Astrocyte (in vitro differentiated cells and primary cell): ENCODE measurements at regions not wholly inside any gene's neighbourhood (a gene's known extent, or its start where the extent isn't known, plus 50 kb on each side); places are given as distances from the start of the nearest gene placed in this dataset.

Experiments
- DNase-seq: peaks from one replicate; pipeline ENCODE4 v3.0.0-alpha.2; 2010; ENCODE audit warnings: low read depth
- FAIRE-seq: peaks from 2 replicates; lab custom pipeline; 2011; peaks lifted over from hg19 to GRCh38; lab: Jason Lieb, UNC
- H2AFZ ChIP-seq: 2 replicates; pipeline ENCODE4 v1.6.0; 2012; ENCODE audit warnings: low read depth, low read length, inconsistent platforms
- H3K27ac ChIP-seq: 2 replicates; pipeline ENCODE4 v1.5.1; 2011; ENCODE audit warnings: low read depth, low read length, inconsistent platforms
- H3K27me3 ChIP-seq: 2 replicates; pipeline ENCODE4 v1.6.0; 2011; ENCODE audit warnings: low read length, inconsistent platforms; ENCODE audit not compliant: insufficient read depth
- H3K36me3 ChIP-seq: 2 replicates; pipeline ENCODE4 v1.5.1; 2011; ENCODE audit warnings: low read length, inconsistent platforms; ENCODE audit not compliant: insufficient read depth
- H3K4me1 ChIP-seq: 2 replicates; pipeline ENCODE4 v1.5.1; 2011; ENCODE audit warnings: low read length, inconsistent platforms; ENCODE audit not compliant: insufficient read depth
- H3K4me2 ChIP-seq: 2 replicates; pipeline ENCODE4 v1.6.0; 2012; ENCODE audit warnings: low read length, inconsistent platforms
- H3K4me3 ChIP-seq: 2 replicates; pipeline ENCODE4 v1.5.1; 2011; ENCODE audit warnings: low read depth, mild to moderate bottlenecking, low read length, inconsistent platforms; ENCODE audit not compliant: insufficient read depth
- H3K79me2 ChIP-seq: 2 replicates; pipeline ENCODE4 v1.6.0; 2012; ENCODE audit warnings: mild to moderate bottlenecking, low read length, inconsistent platforms; ENCODE audit not compliant: insufficient read depth
- H3K9ac ChIP-seq: 2 replicates; pipeline ENCODE4 v1.6.0; 2012; ENCODE audit warnings: mild to moderate bottlenecking, low read length, inconsistent platforms
- H3K9me3 ChIP-seq: 2 replicates; pipeline ENCODE4 v1.5.1; 2012; ENCODE audit warnings: low read depth, mild to moderate bottlenecking, low read length, inconsistent platforms; ENCODE audit not compliant: insufficient read depth
- H4K20me1 ChIP-seq: 2 replicates; pipeline ENCODE4 v1.6.0; 2012; ENCODE audit warnings: low read length, inconsistent platforms; ENCODE audit not compliant: insufficient read depth
- H3K27ac Mint-ChIP-seq: one replicate; pipeline ENCODE4 v1.8.0; 2021; ENCODE audit warnings: mild to moderate bottlenecking, mixed read lengths; ENCODE audit not compliant: unreplicated experiment
- H3K27me3 Mint-ChIP-seq: one replicate; pipeline ENCODE4 v1.8.0; 2021; ENCODE audit warnings: low read depth, mixed read lengths; ENCODE audit not compliant: unreplicated experiment
- H3K36me3 Mint-ChIP-seq: one replicate; pipeline ENCODE4 v1.8.0; 2021; ENCODE audit warnings: low read depth, mixed read lengths; ENCODE audit not compliant: unreplicated experiment
- H3K4me1 Mint-ChIP-seq: one replicate; pipeline ENCODE4 v1.8.0; 2021; ENCODE audit warnings: low read depth, mixed read lengths; ENCODE audit not compliant: unreplicated experiment
- H3K4me3 Mint-ChIP-seq: one replicate; pipeline ENCODE4 v1.8.0; 2021; ENCODE audit warnings: mild to moderate bottlenecking, moderate library complexity, mixed read lengths; ENCODE audit not compliant: unreplicated experiment
- H3K9me3 Mint-ChIP-seq: one replicate; pipeline ENCODE4 v1.8.0; 2021; ENCODE audit warnings: mild to moderate bottlenecking, mixed read lengths; ENCODE audit not compliant: unreplicated experiment
- EZH2 ChIP-seq: IDR thresholded peaks from 2 replicates; pipeline ENCODE4 v1.6.1; 2012; ENCODE audit warnings: mild to moderate bottlenecking, low read length, inconsistent platforms; ENCODE audit not compliant: insufficient read depth
- TF ChIP-seq, protein P1 (sequence below): IDR thresholded peaks from 2 replicates; pipeline ENCODE4 v1.5.1; 2011; ENCODE audit warnings: low read depth, mild to moderate bottlenecking, inconsistent platforms, low read length, moderate library complexity; ENCODE audit not compliant: insufficient read depth

DNA sequence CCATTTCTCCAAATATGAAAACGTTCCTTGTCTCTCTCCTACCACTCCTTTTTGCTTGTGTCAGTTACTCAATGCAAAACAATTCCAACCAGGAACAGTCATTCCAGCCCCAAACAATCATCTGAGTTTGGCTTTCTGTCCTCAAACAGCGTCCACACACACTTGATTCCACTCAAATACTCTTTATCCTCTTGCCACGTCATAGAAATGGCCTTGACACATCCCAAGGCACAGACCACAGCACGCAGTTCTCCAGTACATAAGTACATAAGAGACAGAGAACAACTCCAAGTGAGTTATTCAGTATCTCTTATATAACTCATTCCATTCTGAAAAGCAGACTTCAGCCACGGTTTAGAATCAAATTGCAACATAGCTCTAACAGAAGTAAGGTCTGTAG lies 299.2 kb downstream of the RPS29 start:
- Histone ChIP-seq H3K36me3 (no peaks in the 10 kb centered on the region), H3K9me3 (no peaks in the 10 kb centered on the region), H3K4me1 (no peaks in the 10 kb centered on the region), H3K9ac (no peak overlapping the region), H2AFZ (no peak overlapping the region), H4K20me1 (no peaks in the 10 kb centered on the region), H3K27me3 (no peaks in the 10 kb centered on the region), H3K79me2 (no peaks in the 10 kb centered on the region), H3K4me2 (no peak overlapping the region), H3K27ac (no peak overlapping the region), H3K4me3 (no peak overlapping the region)
- Mint-ChIP-seq H3K4me1 (no peaks in the 10 kb centered on the region), H3K27me3 (peaks cover 4% of the 10 kb centered on the region), H3K9me3 (no peaks in the 10 kb centered on the region), H3K27ac (no peak overlapping the region), H3K36me3 (no peaks in the 10 kb centered on the region), H3K4me3 (no peak overlapping the region)
- peak; percentile 68 for DNase-seq
- no peak for TF ChIP-seq EZH2
- TF ChIP-seq, protein P1, sequence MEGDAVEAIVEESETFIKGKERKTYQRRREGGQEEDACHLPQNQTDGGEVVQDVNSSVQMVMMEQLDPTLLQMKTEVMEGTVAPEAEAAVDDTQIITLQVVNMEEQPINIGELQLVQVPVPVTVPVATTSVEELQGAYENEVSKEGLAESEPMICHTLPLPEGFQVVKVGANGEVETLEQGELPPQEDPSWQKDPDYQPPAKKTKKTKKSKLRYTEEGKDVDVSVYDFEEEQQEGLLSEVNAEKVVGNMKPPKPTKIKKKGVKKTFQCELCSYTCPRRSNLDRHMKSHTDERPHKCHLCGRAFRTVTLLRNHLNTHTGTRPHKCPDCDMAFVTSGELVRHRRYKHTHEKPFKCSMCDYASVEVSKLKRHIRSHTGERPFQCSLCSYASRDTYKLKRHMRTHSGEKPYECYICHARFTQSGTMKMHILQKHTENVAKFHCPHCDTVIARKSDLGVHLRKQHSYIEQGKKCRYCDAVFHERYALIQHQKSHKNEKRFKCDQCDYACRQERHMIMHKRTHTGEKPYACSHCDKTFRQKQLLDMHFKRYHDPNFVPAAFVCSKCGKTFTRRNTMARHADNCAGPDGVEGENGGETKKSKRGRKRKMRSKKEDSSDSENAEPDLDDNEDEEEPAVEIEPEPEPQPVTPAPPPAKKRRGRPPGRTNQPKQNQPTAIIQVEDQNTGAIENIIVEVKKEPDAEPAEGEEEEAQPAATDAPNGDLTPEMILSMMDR: no peak
- FAIRE-seq: no peak

DNA sequence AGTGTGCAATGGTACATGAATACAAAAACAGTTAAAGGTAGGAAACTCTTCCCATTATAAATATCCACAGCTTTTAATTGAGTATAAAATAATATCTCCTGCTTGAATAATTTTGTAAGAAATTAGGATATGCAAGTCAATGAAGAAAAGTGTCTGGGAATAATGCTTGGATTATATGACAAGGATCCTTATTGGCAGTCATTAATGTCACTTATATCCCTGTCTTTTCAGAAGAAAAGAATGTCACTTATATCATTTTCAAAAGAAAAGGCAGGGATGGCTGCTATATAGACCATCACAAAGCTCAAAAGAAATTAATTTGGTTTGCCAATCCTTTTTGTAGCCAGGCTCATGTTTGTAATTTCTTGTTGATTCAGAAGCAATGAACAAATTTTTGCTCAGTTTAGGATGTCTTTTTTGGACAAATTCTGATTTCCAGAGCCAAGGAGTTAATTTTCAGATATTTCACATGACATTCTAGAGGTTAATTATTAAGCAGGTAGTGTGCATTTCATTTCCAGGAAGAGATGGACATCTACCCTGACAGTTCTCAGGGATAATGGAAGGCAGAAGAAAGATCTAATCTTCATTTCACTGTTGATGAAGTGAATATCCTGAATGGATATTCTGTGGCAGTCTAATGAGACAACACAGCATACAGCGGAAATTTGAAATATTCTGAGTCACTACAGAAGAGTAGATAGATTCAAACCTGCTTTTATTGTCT lies 299.8 kb downstream of the RPS29 start:
- H3K27me3 Mint-ChIP-seq: peaks cover 4% of the 10 kb centered on the region
- no peaks in the 10 kb centered on the region for H3K27me3 ChIP-seq
- H3K36me3 Mint-ChIP-seq: no peaks in the 10 kb centered on the region
- no peak overlapping the region for H2AFZ ChIP-seq
- H3K79me2 ChIP-seq: no peaks in the 10 kb centered on the region
- no peak overlapping the region for H3K27ac Mint-ChIP-seq
- H3K4me3 ChIP-seq: no peak overlapping the region
- H3K4me2 ChIP-seq: no peak overlapping the region
- no peaks in the 10 kb centered on the region for H3K36me3 ChIP-seq
- H3K9me3 Mint-ChIP-seq: no peaks in the 10 kb centered on the region
- no peak for DNase-seq
- no peak for FAIRE-seq
- TF ChIP-seq, protein P1: no peak
- no peak for TF ChIP-seq EZH2
- no peaks in the 10 kb centered on the region for H3K4me1 ChIP-seq
- no peaks in the 10 kb centered on the region for H3K9me3 ChIP-seq
- no peaks in the 10 kb centered on the region for H3K4me1 Mint-ChIP-seq
- H3K4me3 Mint-ChIP-seq: no peak overlapping the region
- H3K9ac ChIP-seq: no peak overlapping the region
- H3K27ac ChIP-seq: no peak overlapping the region
- H4K20me1 ChIP-seq: no peaks in the 10 kb centered on the region

DNA sequence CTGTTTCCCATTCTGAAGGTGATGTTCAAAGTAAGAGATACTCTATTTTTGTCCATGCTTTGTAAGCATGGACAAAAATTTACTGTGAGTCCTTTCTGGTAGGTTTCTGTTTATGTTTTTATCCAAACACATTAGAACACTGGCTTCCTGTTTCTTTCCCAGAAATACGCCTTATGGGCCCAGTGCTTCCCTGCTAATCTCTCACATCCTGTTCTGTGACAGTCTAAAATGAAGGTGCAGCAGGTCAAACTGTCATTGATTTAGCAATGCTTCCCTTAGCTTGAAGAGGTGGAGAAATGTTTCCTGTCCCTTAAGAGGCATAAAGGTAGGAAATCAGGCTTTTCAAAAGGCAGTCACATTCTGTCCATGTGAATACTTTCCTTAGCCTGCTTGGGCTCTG lies 305.6 kb downstream of the RPS29 start:
- Histone ChIP-seq H3K27me3 (no peaks in the 10 kb centered on the region), H2AFZ (no peak overlapping the region), H3K36me3 (no peaks in the 10 kb centered on the region), H3K4me1 (no peaks in the 10 kb centered on the region), H3K4me3 (no peak overlapping the region), H3K79me2 (no peaks in the 10 kb centered on the region), H3K4me2 (no peak overlapping the region), H3K9me3 (no peaks in the 10 kb centered on the region), H3K9ac (no peak overlapping the region), H3K27ac (no peak overlapping the region), H4K20me1 (no peaks in the 10 kb centered on the region)
- Mint-ChIP-seq H3K4me1 (no peaks in the 10 kb centered on the region), H3K27me3 (no peaks in the 10 kb centered on the region), H3K36me3 (no peaks in the 10 kb centered on the region), H3K4me3 (no peak overlapping the region), H3K27ac (no peak overlapping the region), H3K9me3 (peaks cover 3% of the 10 kb centered on the region)
- no peak for FAIRE-seq
- TF ChIP-seq, protein P1: no peak
- no peak for TF ChIP-seq EZH2
- DNase-seq: no peak
